Smooth muscle cell (in vitro differentiated cells): ENCODE measurements at regions not wholly inside any gene's neighbourhood (a gene's known extent, or its start where the extent isn't known, plus 50 kb on each side); places are given as distances from the start of the nearest gene placed in this dataset.

Experiments
- DNase-seq: peaks from one replicate; lab custom pipeline; 2025; ENCODE audit not compliant: unreplicated experiment; lab: John Stamatoyannopoulos, UW
- H2AFZ ChIP-seq: fragments of 200-600 bp; sonication (generic); 2 replicates; pipeline ENCODE4 v1.6.0; 2016; ENCODE audit warnings: antibody characterized with exemption, low read depth, mild to moderate bottlenecking
- H3F3A ChIP-seq: fragments of 200-600 bp; sonication (generic); 2 replicates; pipeline ENCODE4 v1.6.0; 2017; ENCODE audit warnings: antibody characterized with exemption, low read depth
- H3K27ac ChIP-seq: fragments of 200-600 bp; sonication (generic); 2 replicates; pipeline ENCODE4 v1.5.1; 2016; ENCODE audit warnings: low read depth, mild to moderate bottlenecking
- H3K27me3 ChIP-seq: fragments of 200-600 bp; sonication (generic); 2 replicates; pipeline ENCODE4 v1.6.1; 2016; ENCODE audit warnings: low read depth, mild to moderate bottlenecking
- H3K36me3 ChIP-seq: fragments of 200-600 bp; sonication (generic); 2 replicates; pipeline ENCODE4 v1.5.1; 2016; ENCODE audit warnings: low read depth
- H3K4me1 ChIP-seq: fragments of 200-600 bp; sonication (generic); 2 replicates; pipeline ENCODE4 v1.5.1; 2016; ENCODE audit warnings: low read depth
- H3K4me2 ChIP-seq: fragments of 200-600 bp; sonication (generic); 2 replicates; pipeline ENCODE4 v1.6.0; 2016; ENCODE audit warnings: mild to moderate bottlenecking
- H3K4me3 ChIP-seq: fragments of 200-600 bp; sonication (generic); 2 replicates; pipeline ENCODE4 v1.5.1; 2016; ENCODE audit warnings: mild to moderate bottlenecking
- H3K79me2 ChIP-seq: fragments of 200-600 bp; sonication (generic); 2 replicates; pipeline ENCODE4 v1.6.0; 2016; ENCODE audit warnings: low read depth, mild to moderate bottlenecking
- H3K9ac ChIP-seq: fragments of 200-600 bp; sonication (generic); 2 replicates; pipeline ENCODE4 v1.6.0; 2016; ENCODE audit warnings: low read depth
- H3K9me3 ChIP-seq: fragments of 200-600 bp; sonication (generic); replicated peaks from 2 replicates; pipeline ENCODE4 v1.5.1; 2016; ENCODE audit warnings: low read depth
- H4K20me1 ChIP-seq: fragments of 200-600 bp; sonication (generic); 2 replicates; pipeline ENCODE4 v1.6.0; 2016; ENCODE audit warnings: low read depth
- CTCF ChIP-seq: fragments of 200-600 bp; sonication (generic); IDR thresholded peaks from 2 replicates; pipeline ENCODE4 v1.5.1; 2017; ENCODE audit warnings: borderline replicate concordance, mild to moderate bottlenecking, antibody characterized with exemption; ENCODE audit not compliant: insufficient read depth, poor library complexity, severe bottlenecking
- WGBS: methylation state at CpG from one replicate; pipeline ENCODE4 v1.1.7; 2016; ENCODE audit warnings: low lambda C conversion rate; 5-methylcytosine and 5-hydroxymethylcytosine counted together

DNA sequence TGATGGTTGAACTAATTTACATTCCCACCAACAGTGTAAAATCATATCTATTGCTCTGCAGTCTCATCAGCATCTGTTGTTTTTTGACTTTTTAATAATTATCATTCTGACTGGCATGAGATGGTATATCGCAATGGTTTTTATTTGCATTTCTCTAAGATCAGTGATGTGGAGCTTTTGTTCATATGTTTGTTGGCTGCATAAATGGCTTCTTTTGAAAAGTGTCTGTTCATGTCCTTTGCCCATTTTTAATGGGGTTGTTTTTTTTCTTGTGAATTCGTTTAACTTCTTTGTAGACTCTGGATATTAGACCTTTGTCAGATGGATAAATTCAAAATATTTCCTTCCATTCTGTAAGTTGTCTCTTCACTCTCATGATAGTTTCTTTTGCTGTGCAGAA lies 115.2 kb upstream of the CDH12 start:
- WGBS, result 89% methylated on average over 2 of the region's 2 CpGs
- Histone ChIP-seq H3K4me3 (no peak overlapping the region), H3K9me3 (no peaks in the 10 kb centered on the region), H3K4me2 (no peak overlapping the region), H3K4me1 (no peaks in the 10 kb centered on the region), H3F3A (no peaks in the 10 kb centered on the region), H2AFZ (no peak overlapping the region), H3K36me3 (no peaks in the 10 kb centered on the region), H3K79me2 (no peaks in the 10 kb centered on the region), H4K20me1 (no peaks in the 10 kb centered on the region), H3K27me3 (no peaks in the 10 kb centered on the region), H3K27ac (no peak overlapping the region), H3K9ac (no peak overlapping the region)
- no peak for TF ChIP-seq CTCF
- DNase-seq, result no peak

GRCh38 chr5:22965960-22966359 lies 112.8 kb upstream of the CDH12 start:
- 91% methylated on average over 1 of the region's 1 CpG for WGBS
- Histone ChIP-seq H3K4me3 (no peak overlapping the region), H3K27me3 (no peaks in the 10 kb centered on the region), H3K79me2 (no peaks in the 10 kb centered on the region), H3K9me3 (no peaks in the 10 kb centered on the region), H3K9ac (no peak overlapping the region), H2AFZ (no peak overlapping the region), H4K20me1 (no peaks in the 10 kb centered on the region), H3F3A (no peaks in the 10 kb centered on the region), H3K27ac (no peak overlapping the region), H3K4me2 (no peak overlapping the region), H3K4me1 (no peaks in the 10 kb centered on the region), H3K36me3 (no peaks in the 10 kb centered on the region)
- no peak for DNase-seq
- TF ChIP-seq CTCF, result no peak

DNA sequence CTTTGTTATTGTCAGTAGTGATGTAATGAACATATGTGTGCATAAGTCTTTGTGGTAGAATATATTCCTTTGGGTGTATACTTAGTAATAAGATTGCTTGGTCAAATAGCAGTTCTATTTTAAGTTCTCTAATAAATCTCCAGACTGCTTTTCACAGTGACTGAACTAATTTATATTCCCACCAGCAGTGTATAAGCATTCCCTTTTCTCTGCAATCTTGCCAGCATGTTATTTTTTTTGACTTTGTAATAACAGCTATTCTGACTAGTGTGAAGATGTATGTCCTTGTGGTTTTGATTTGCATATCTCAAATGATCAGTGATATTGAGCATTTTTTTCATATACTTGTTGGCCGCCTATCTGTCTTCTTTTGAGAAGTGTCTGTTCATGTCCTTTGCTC lies 111.5 kb upstream of the CDH12 start:
- H3F3A ChIP-seq, result no peaks in the 10 kb centered on the region
- TF ChIP-seq CTCF, result no peak
- no peaks in the 10 kb centered on the region for H3K79me2 ChIP-seq
- no peaks in the 10 kb centered on the region for H3K27me3 ChIP-seq
- no peak for DNase-seq
- H2AFZ ChIP-seq, result no peak overlapping the region
- no peak overlapping the region for H3K4me3 ChIP-seq
- WGBS, result 81% methylated on average over 1 of the region's 1 CpG
- H3K4me2 ChIP-seq, result no peak overlapping the region
- H3K27ac ChIP-seq, result no peak overlapping the region
- no peaks in the 10 kb centered on the region for H3K4me1 ChIP-seq
- no peaks in the 10 kb centered on the region for H3K36me3 ChIP-seq
- H3K9me3 ChIP-seq, result no peaks in the 10 kb centered on the region
- H4K20me1 ChIP-seq, result no peaks in the 10 kb centered on the region
- H3K9ac ChIP-seq, result no peak overlapping the region

- H3K36me3 ChIP-seq, result no peaks in the 10 kb centered on the region
- H3K79me2 ChIP-seq, result no peaks in the 10 kb centered on the region
- no peak overlapping the region for H3K27ac ChIP-seq
- H3K9ac ChIP-seq, result no peak overlapping the region
- H3K4me1 ChIP-seq, result no peaks in the 10 kb centered on the region
- no peaks in the 10 kb centered on the region for H4K20me1 ChIP-seq
- TF ChIP-seq CTCF, result no peak
- no peaks in the 10 kb centered on the region for H3K9me3 ChIP-seq
- H3F3A ChIP-seq, result no peaks in the 10 kb centered on the region
- 89% methylated on average over 3 of the region's 3 CpGs for WGBS
- H3K4me3 ChIP-seq, result no peak overlapping the region
- no peaks in the 10 kb centered on the region for H3K27me3 ChIP-seq
- H2AFZ ChIP-seq, result no peak overlapping the region
- DNase-seq, result no peak
- no peak overlapping the region for H3K4me2 ChIP-seq
Observed at GRCh38 chr5:22958462-22959262, 105.5 kb upstream of the CDH12 start.
